ENCODE measurements at regions not wholly inside any gene's neighbourhood (a gene's known extent, or its start where the extent isn't known, plus 50 kb on each side); places are given as distances from the start of the nearest gene placed in this dataset.

GRCh38 chr9:134487066-134487710 is 154.4 kb upstream of the COL5A1 start:
- DNase-seq, result no peak

DNA sequence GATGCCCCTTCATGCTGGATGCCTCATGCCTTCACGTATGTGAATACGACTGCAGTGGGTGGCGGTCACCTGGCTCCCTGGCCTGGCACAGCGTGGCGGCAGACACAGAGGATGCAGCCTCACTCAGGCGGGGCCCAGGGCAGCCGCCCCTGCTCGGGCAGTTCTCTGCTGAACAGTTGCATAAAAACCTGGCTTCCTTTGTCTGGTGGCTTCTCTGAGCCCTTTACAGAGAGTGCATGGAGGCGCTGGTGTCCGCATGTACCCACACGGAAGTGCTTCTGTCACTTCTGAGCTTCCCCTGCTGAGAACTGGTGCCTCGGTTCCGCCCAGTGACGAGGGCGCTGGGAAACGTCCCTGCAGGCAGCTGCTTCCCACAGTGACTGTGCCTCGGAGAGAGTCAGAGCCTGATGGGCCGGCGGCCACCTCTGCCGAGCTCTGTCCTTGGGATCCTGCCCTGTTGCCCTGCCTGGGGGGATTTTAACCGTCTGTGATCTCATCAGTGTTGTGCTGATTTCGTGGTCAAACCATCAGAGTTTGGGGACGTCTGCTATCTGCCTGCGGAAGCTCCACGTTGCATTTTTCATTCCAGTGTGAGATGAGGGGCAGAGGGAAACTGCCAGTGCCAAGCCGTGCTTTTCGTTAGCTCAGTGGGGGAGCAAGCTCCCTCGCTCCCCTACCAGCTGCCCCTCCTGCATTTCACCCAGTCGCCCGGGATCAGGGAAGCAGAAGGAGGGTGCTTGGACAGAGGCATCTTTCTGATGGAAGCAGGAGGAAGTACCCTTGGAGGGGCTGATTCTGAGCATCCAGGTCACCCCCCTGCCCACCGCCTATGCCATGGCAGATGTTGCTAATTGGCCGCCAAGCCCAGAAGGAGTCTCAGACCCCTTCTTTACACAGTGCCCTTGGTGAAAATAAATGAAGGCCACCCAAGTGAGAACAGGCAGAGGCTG is 153.0 kb upstream of the COL5A1 start:
- DNase-seq, result no peak

DNA sequence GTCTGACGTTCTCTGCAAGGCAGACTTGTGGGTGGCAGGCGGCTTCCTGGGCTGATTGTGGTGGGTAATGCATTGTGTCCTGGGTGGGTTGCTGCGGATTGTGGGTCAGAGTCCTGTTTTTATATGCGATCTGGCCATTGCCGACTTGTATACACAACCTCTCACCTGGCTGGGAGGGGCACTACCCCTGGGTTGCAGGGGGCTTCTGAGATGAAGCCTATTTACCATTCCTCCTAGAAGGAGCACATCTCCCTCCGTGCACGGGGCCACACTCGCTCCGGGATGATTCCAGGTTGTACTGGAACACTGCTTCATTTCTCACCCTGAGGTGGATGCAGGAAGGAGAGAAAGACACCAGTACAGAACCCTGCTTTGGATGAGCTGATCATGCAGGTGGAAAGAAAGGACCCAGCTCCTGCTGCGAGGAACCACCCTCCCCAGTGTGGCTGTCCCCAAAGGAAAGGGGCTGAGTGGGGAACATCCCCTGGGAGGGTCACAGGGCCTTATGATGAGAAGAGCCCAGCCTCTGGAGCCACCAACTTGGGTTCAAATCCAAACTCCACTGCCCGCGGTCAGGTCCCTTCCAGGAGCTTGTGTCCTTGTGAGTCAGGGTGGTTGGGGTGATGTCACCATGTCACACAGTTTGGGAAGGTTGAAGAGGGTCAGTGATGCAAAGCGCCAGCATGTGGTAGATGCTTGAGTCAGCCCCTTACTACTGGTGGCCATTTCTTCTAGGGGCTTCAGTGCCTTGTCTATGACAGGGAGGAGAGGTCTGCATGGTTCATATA is 151.8 kb upstream of the COL5A1 start:
- no peak for DNase-seq

DNA sequence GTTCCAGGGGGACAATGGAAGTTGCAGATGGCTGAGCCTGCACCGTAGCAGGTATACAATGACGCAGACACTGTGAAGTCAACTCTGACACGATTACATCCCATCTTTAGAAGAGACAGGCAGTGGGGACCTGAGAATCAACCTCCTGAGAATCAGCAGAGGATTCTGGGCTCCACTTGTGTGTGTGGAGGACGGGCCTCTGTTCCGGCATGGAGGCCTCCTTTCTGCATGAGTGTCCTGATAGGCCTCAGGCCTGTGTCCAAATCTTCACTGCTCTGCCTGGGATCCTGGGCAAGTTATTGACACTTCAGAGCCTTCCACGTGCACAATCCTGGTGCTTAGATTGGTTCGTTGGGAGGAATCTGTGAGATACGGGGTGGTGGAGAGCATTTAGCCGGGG is 151.2 kb upstream of the COL5A1 start:
- no peak for DNase-seq

DNA sequence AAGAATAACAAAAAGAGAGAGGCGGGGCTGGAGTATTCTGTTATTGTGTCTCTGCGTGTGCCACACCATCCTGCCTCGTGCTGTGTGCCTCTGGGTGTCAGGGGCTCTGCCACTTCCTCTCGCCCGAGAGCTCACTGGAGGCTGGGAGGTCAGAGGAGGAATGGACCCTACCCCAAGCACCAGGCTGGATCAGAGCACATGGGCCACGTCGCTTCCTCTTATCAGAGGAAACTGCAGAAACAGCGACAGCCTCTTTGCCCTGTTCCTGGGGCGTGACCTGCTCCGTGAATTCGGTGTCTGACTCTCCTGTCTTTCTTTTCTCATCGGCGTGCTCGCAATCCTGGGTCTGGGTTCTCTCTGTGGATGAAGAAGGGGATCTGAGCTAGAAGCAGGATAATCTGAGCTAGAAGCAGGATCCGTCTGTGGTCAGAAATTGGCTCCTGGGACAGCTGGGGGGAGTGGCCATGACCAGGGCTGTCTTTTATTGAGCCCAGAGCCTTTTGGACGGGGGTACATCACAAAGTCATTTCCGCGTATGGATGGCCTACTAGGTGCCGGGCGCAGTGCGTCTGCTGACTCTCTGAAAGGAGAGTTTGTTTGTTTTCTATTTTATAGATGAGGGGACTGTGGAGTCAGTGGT is 150.3 kb upstream of the COL5A1 start:
- DNase-seq, result no peak

DNA sequence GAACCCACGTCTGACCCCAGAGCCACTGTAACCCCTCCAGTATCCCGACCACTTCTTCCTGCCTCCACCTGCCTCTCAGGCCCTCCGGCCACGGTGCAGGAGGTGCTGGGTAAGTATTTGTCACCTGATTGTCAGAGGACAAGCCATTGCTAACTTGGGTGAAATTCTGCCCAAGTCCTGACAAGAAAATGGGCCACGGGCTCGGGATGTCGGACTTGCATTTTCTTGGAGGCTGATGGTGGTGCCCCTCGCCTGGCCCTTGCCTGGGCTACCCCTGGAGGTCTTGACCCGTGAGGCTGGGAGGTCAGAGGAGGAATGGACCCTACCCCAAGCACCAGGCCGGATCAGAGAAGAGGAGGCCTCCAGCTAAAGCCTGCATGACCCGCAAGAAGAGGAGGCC is 149.7 kb upstream of the COL5A1 start:
- no peak for DNase-seq

DNA sequence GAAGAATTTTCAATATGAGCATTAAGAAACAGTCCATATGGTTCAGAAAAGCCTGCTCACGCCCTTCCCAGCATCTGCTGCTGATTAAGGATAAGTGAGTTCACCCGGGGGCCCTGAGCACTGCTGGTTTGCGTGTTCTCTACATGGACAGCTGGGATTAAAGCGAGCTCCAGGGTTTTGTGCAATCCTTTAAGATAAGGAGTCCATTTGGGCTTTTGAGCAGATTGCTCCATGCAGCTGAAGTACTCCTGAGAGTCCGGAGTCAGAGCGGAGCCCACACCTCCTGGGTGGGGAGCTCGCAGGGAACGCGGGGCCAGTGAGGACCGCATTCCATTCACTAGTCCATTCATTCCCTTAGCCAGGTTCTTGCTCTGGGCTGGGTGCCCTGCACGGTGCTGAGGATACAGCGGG is 149.3 kb upstream of the COL5A1 start:
- DNase-seq, result no peak

GRCh38 chr9:134492721-134493460 is 148.7 kb upstream of the COL5A1 start:
- no peak for DNase-seq

DNA sequence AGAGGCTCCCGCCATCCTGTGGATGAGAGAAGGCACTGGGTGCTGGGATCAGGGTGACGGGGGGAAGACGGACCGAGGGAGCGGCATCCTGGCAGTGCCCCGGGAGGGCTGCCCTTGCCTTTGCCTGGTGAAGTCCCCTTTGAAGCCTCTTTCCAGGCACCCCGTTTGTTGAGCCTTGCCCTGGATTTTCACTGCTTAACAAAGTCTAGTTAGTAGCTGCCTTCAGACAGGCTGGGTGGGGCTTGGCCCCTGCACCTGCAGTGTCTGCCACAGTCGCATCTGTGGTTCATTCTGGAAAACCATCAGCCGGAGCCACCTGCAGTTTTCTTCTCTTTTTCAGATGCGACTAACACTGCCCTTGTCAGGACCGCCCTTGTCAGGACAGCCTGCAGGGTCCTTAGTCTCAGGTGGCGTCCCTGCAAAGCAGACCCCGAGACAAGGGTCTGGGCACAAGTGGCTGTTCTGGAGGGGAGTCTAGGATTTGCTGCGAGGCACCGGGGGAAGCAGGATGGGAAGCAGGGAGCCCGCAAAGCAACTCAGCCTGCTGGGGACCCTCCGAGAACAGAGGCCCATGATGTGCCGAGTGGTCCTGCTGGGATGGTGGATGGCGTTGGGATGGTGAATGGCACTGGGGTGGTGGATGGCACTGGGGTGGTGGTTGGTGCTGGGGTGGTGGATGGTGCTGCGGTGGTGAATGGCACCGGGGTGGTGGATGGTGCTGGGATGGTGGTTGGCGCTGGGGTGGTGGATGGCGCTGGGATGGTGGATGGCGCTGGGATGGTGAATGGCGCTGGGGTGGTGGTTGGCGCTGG is 147.9 kb upstream of the COL5A1 start:
- DNase-seq, result no peak

- no peak for DNase-seq
These were observed 147.3 kb upstream of the COL5A1 start for GRCh38 chr9:134494273-134494815.

DNA sequence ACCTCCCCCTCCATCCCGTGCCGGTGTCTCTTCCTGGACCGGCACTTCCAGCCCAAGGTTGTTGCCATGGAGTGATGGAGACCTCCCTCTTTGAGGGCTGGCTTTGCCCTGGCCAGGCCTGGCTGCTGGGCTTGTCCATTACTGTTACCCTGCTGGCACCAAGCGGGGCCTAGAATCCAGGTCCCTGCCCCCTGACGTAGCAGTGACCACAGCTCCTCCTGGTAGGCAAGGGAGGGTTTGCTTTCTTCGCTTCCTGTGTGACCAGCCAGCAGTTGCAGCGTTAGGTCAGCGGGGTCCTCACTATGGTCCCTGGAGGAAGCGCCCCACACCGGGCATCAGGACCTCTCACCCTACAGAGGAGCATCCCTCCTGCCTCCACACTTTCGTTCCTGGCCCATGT is 146.7 kb upstream of the COL5A1 start:
- no peak for DNase-seq

DNA sequence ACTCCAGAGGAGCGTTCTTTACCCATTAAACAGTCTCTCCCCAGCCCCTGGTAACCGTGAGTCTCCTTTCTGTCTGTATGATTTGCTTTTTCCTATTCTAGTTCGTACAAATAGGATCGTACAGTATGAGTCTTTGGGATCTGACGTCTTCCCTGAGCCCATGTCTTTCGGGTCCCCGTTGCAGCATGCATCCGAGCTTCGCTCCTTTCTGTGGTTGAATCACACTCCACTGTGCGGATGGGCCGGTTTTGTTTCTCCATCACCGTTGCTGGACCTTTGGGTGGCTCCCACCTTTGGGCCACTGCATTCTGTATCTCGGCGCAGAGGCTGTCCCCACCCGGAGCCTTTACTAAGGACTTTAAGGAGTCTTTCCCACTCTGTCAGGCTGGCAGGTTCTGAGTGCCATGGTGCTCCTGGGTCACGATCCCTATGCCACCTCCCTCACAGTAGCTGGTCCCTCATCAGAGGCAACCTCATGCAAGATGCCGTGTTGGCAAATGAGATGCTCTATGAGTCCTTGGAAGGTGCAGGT is 145.7 kb upstream of the COL5A1 start:
- DNase-seq, result no peak

DNA sequence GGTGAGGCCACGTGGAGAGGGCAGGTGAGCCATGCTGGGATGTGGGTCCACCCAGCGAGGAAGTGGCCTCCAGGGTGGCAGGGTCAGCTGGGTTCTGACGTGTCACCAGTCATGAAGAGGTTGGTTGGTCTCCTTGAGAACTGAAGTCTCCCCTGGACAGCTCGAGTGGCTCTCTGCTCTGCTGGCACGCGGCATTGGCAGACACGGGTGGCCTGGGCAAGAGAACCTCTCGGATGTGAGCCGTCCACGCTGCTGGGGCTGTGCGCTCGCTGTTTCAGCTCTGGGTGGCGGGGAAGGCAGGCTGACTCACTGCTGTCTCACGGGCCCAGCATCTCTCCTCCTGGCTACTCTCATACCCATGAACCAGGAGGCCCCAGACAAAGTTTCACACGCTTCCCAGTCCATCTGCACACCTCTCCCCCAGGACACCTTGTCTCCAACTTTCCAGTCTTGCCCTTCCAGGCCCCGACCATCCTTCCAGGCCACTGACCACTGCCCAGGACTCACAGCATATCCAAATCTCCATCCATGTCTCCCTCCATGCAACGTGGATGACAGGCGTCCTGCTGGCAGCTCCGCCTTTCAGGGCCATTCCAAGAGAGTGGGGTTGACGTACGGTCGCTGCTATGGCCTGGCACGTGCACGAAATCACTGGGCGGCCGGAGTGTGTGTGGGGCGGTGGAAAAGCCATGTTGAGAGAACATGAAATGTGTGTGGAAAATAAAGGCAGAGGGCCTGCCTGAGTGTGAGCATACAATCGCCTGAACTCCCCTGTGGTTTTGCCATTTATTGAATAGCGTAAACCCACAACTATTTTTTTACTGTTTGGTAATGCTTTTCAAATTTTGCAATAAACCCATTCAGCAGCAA is 145.0 kb upstream of the COL5A1 start:
- no peak for DNase-seq

DNA sequence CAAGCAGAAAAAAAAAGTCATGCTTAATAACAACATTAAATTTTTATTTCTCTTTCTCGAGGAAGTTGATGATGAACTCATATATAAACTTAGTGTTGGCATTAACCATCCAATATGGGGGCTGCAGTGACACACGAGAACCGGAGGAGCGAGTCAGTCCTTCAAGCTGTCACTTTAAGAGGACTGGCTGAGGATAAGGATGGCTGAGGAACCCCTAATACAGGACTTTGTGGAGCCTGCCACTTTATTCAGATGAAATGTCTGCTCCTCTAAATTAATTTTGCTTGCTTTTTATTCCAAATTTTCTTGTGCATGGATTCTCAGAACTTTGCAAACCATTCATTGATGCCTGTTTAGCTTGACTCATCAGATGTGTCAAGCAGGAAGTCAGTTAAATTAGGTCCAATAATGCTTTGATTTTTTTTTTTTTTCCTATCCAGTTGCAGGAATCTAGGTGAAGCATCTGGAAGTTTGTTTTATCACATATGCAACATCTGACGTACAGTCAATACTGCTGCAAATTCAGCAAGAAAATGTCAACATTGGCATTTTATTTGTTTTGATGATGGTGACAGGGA is 144.2 kb upstream of the COL5A1 start:
- DNase-seq, result no peak

GRCh38 chr9:134498814-134499166 is 142.8 kb upstream of the COL5A1 start:
- no peak for DNase-seq

- DNase-seq, result no peak
These were observed 140.5 kb upstream of the COL5A1 start for GRCh38 chr9:134500931-134501760.

- no peak for DNase-seq
These were observed 139.8 kb upstream of the COL5A1 start for GRCh38 chr9:134501761-134502265.

DNA sequence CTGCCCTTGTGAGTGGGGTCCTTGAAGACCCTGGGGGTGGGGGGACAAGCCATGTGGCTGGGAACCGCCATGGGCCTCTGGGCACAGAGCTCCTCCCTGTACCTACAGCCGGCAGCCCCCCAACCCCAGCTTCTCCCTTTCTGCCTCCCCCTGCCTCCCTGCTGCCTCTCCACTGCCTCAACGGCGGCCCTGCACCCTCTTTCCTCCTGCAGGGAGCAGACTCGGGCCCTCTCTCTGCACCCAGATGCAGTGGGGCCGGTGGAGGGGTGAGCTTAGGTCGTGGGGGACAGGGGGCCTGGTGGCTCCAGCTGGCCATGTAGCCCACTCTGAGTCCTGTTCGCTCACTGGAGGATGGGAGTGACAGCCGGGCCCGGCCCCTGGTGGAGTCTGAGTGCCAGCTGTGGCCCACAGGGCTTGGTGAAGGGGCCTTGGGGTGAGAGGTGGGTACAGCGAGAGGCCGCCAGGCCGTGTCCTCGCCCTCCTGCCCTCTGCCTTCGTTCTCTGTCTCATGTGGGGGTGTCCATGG is 139.3 kb upstream of the COL5A1 start:
- no peak for DNase-seq

All from inflammatory macrophage treated with lipopolysaccharide for 4 hours (primary cell).